B cell (primary cell): ENCODE measurements at regions not wholly inside any gene's neighbourhood (a gene's known extent, or its start where the extent isn't known, plus 50 kb on each side); places are given as distances from the start of the nearest gene placed in this dataset.

Experiments used
- ATAC-seq: fragments of 200-7000 bp; cut with Tn5 transposase; one replicate; pipeline ENCODE4 v1.10.0; 2021; ENCODE audit warnings: low read depth, mild to moderate bottlenecking, moderate number of reproducible peaks, moderate library complexity
- CTCF ChIA-PET: fragments of 350-600 bp; sonication (Branson Sonifier 250); formaldehyde crosslinking; loops from one replicate; lab custom pipeline; 2021; ENCODE audit warnings: antibody characterized with exemption, inconsistent platforms; lab: Charles Lee
- POLR2A ChIA-PET: fragments of 350-600 bp; sonication (Branson Sonifier 250); formaldehyde crosslinking; loops from one replicate; lab custom pipeline; 2021; ENCODE audit warnings: antibody characterized with exemption; lab: Charles Lee
- DNase-seq: peaks from one replicate; pipeline ENCODE4 v3.0.0; 2013
- H2AFZ ChIP-seq: 2 replicates; pipeline ENCODE4 v1.6.1; 2012; ENCODE audit warnings: mild to moderate bottlenecking, low read depth, low read length; ENCODE audit not compliant: insufficient read depth, poor library complexity, severe bottlenecking
- H3K27ac ChIP-seq, 2 donors: 1 replicate in 1 of 2; 2 replicates in 1 of 2; pipeline ENCODE4 v1.5.1; 2012 to 2013; ENCODE audit warnings: low read length in 2 of 2, mild to moderate bottlenecking in 2 of 2, moderate library complexity in 1 of 2
- H3K27me3 ChIP-seq, 4 experiments: fragments of 200-600 bp in 1 of 4; sonication (generic) in 1 of 4; replicated peaks in 1 of 4; 1 replicate in 2 of 4; 2 replicates in 2 of 4; pipeline versions ENCODE4 v1.6.1 to v1.7.0; 2013 to 2016; ENCODE audit warnings: low read length in 3 of 4, mild to moderate bottlenecking in 2 of 4, mixed read lengths in 1 of 4, moderate library complexity in 1 of 4; ENCODE audit not compliant: insufficient read depth in 4 of 4, control insufficient read depth in 3 of 4; ENCODE audit errors: control extremely low read depth in 1 of 4
- H3K36me3 ChIP-seq, 2 experiments: replicated peaks in 1 of 2; 1 replicate in 1 of 2; 2 replicates in 1 of 2; pipeline versions ENCODE4 v1.6.1 to v1.7.1; 2013; ENCODE audit warnings: low read length in 1 of 2; ENCODE audit not compliant: insufficient read depth in 2 of 2, control insufficient read depth in 1 of 2; ENCODE audit errors: control extremely low read depth in 1 of 2, extremely low read depth in 1 of 2
- H3K4me1 ChIP-seq, 2 donors: fragments of 200-600 bp in 1 of 2; sonication (generic) in 1 of 2; 1 replicate in 1 of 2; 2 replicates in 1 of 2; pipeline versions ENCODE4 v1.5.1 to v1.6.1; 2013 to 2017; ENCODE audit warnings: low read length in 2 of 2; ENCODE audit not compliant: control insufficient read depth in 2 of 2, insufficient read depth in 2 of 2
- H3K4me2 ChIP-seq: replicated peaks from 2 replicates; pipeline ENCODE3; 2012; ENCODE audit warnings: mild to moderate bottlenecking, low read depth, low read length; ENCODE audit not compliant: poor library complexity, severe bottlenecking
- H3K4me3 ChIP-seq, 5 experiments: fragments of 200-600 bp in 1 of 5; sonication (generic) in 1 of 5; 1 replicate in 3 of 5; 2 replicates in 2 of 5; pipeline versions ENCODE4 v1.5.1 to v1.7.0; 2011 to 2016; ENCODE audit warnings: low read length in 4 of 5, mild to moderate bottlenecking in 4 of 5, low read depth in 2 of 5, control low read depth in 1 of 5, moderate library complexity in 1 of 5; ENCODE audit not compliant: insufficient read depth in 1 of 5; ENCODE audit errors: control extremely low read depth in 1 of 5, extremely low read depth in 1 of 5
- H3K79me2 ChIP-seq: fragments of 200-600 bp; sonication (generic); one replicate; pipeline ENCODE4 v1.6.0; 2016; ENCODE audit warnings: low read length; ENCODE audit not compliant: control insufficient read depth, insufficient read depth
- H3K9ac ChIP-seq: fragments of 200-600 bp; sonication (generic); 2 replicates; pipeline ENCODE4 v1.6.1; 2017; ENCODE audit warnings: mild to moderate bottlenecking, low read length, moderate library complexity
- H3K9me3 ChIP-seq, 3 donors: one replicate each; pipeline versions ENCODE4 v1.6.1 to v1.7.1; 2013; ENCODE audit warnings: low read length in 2 of 3; ENCODE audit not compliant: control insufficient read depth in 2 of 3, insufficient read depth in 1 of 3; ENCODE audit errors: control extremely low read depth in 1 of 3
- H4K20me1 ChIP-seq: 2 replicates; pipeline ENCODE4 v1.6.0; 2012; ENCODE audit warnings: mild to moderate bottlenecking, low read length; ENCODE audit not compliant: insufficient read depth, control insufficient read depth, poor library complexity, severe bottlenecking
- H3K27ac Mint-ChIP-seq: one replicate; pipeline ENCODE4 v1.8.0; 2021; ENCODE audit warnings: mixed read lengths
- H3K27me3 Mint-ChIP-seq: one replicate; pipeline ENCODE4 v1.8.0; 2021; ENCODE audit warnings: mixed read lengths
- H3K4me1 Mint-ChIP-seq: one replicate; pipeline ENCODE4 v1.8.0; 2021; ENCODE audit warnings: mixed read lengths
- H3K4me3 Mint-ChIP-seq: one replicate; pipeline ENCODE4 v1.8.0; 2021; ENCODE audit warnings: mixed read lengths
- H3K9me3 Mint-ChIP-seq: one replicate; pipeline ENCODE4 v1.8.0; 2022; ENCODE audit warnings: mixed read lengths; ENCODE audit not compliant: insufficient read depth
- EZH2 ChIP-seq: IDR thresholded peaks from 2 replicates; pipeline ENCODE4 v1.6.1; 2012; ENCODE audit warnings: borderline replicate concordance, low read depth, mild to moderate bottlenecking, moderate library complexity, low read length; ENCODE audit not compliant: insufficient read depth, poor library complexity, severe bottlenecking
- WGBS: methylation state at CpG from one replicate; pipeline ENCODE4 v1.1.5; 2013; ENCODE audit warnings: missing lambda C conversion rate; ENCODE audit not compliant: insufficient coverage; 5-methylcytosine and 5-hydroxymethylcytosine counted together
- intact Hi-C: fragments of 100-400 bp; cut with micrococcal nuclease; formaldehyde crosslinking; loops from one replicate; pipeline ENCODE4 v1.10.0; 2022
- TF ChIP-seq, protein P1 (sequence below): fragments of 200-600 bp; IDR thresholded peaks from one replicate; pipeline ENCODE4 v1.8.0; 2022; ENCODE audit warnings: antibody characterized with exemption, mild to moderate bottlenecking

DNA sequence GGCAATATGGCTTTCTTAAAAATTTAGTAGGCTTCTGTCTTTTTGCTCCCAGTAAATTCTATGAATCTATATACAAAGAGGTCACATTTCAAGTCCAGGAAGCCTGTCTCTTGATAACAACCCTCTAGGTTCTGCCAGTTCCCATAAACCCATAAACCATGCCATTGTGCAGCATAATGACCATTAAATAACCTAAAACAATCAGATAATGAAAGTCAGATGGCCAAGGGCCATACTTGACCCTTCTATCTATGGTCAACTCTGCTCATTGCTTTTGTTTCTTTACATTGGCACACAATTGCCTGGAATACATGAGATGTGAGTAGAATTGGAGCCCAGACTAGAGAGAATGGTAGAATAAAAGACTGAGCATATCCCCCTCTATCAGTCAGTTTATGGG is 305.4 kb upstream of the KIF2A start:
- Mint-ChIP-seq H3K27ac (no peak overlapping the region), H3K27me3 (peaks cover 12% of the 10 kb centered on the region), H3K4me3 (no peak overlapping the region), H3K9me3 (no peaks in the 10 kb centered on the region), H3K4me1 (no peaks in the 10 kb centered on the region)
- no peak for ATAC-seq
- H3K4me2 ChIP-seq: no peak overlapping the region
- no peaks in the 10 kb centered on the region for H3K9me3 ChIP-seq
- H3K27ac ChIP-seq: no peak overlapping the region
- no peaks in the 10 kb centered on the region for H3K4me1 ChIP-seq
- H3K4me3 ChIP-seq: no peak overlapping the region
- no peak overlapping the region for H2AFZ ChIP-seq
- DNase-seq: no peak
- no peaks in the 10 kb centered on the region for H3K27me3 ChIP-seq
- ChIA-PET POLR2A (no interaction called here), CTCF (no interaction called here)
- TF ChIP-seq EZH2: no peak
- TF ChIP-seq, protein P1, sequence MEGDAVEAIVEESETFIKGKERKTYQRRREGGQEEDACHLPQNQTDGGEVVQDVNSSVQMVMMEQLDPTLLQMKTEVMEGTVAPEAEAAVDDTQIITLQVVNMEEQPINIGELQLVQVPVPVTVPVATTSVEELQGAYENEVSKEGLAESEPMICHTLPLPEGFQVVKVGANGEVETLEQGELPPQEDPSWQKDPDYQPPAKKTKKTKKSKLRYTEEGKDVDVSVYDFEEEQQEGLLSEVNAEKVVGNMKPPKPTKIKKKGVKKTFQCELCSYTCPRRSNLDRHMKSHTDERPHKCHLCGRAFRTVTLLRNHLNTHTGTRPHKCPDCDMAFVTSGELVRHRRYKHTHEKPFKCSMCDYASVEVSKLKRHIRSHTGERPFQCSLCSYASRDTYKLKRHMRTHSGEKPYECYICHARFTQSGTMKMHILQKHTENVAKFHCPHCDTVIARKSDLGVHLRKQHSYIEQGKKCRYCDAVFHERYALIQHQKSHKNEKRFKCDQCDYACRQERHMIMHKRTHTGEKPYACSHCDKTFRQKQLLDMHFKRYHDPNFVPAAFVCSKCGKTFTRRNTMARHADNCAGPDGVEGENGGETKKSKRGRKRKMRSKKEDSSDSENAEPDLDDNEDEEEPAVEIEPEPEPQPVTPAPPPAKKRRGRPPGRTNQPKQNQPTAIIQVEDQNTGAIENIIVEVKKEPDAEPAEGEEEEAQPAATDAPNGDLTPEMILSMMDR: no peak
- intact Hi-C loops: no loop called here
- no peaks in the 10 kb centered on the region for H3K36me3 ChIP-seq
- no peak overlapping the region for H3K9ac ChIP-seq
- H3K79me2 ChIP-seq: no peaks in the 10 kb centered on the region
- no peaks in the 10 kb centered on the region for H4K20me1 ChIP-seq

GRCh38 chr5:62001640-62002039 is 304.4 kb upstream of the KIF2A start:
- TF ChIP-seq EZH2: no peak
- TF ChIP-seq, protein P1: no peak
- no peak overlapping the region for H2AFZ ChIP-seq
- no peak overlapping the region for H3K9ac ChIP-seq
- no peaks in the 10 kb centered on the region for H3K4me1 ChIP-seq
- H3K4me1 Mint-ChIP-seq: no peaks in the 10 kb centered on the region
- no peak overlapping the region for H3K27ac Mint-ChIP-seq
- H3K79me2 ChIP-seq: no peaks in the 10 kb centered on the region
- H3K4me3 Mint-ChIP-seq: no peak overlapping the region
- H3K4me2 ChIP-seq: no peak overlapping the region
- no peak overlapping the region for H3K4me3 ChIP-seq
- H3K9me3 ChIP-seq: no peaks in the 10 kb centered on the region
- H3K27me3 Mint-ChIP-seq: peaks cover 14% of the 10 kb centered on the region
- H3K27me3 ChIP-seq: no peaks in the 10 kb centered on the region
- intact Hi-C loops: no loop called here
- DNase-seq: no peak
- no peaks in the 10 kb centered on the region for H4K20me1 ChIP-seq
- ChIA-PET POLR2A (no interaction called here), CTCF (no interaction called here)
- H3K9me3 Mint-ChIP-seq: no peaks in the 10 kb centered on the region
- ATAC-seq: no peak
- no peak overlapping the region for H3K27ac ChIP-seq
- WGBS: 67% methylated on average over 1 of the region's 1 CpG
- no peaks in the 10 kb centered on the region for H3K36me3 ChIP-seq
